ENCODE measurements at regions not wholly inside any gene's neighbourhood (a gene's known extent, or its start where the extent isn't known, plus 50 kb on each side); places are given as distances from the start of the nearest gene placed in this dataset.
A peak's percentile ranks its signal among the peaks of the same experiment; 100 is the strongest.
"Not testable (repeated sequence)": the region's sequence is repeated elsewhere in the genome, so short reads cannot be mapped to it uniquely, and the experiment has no call there.

DNA sequence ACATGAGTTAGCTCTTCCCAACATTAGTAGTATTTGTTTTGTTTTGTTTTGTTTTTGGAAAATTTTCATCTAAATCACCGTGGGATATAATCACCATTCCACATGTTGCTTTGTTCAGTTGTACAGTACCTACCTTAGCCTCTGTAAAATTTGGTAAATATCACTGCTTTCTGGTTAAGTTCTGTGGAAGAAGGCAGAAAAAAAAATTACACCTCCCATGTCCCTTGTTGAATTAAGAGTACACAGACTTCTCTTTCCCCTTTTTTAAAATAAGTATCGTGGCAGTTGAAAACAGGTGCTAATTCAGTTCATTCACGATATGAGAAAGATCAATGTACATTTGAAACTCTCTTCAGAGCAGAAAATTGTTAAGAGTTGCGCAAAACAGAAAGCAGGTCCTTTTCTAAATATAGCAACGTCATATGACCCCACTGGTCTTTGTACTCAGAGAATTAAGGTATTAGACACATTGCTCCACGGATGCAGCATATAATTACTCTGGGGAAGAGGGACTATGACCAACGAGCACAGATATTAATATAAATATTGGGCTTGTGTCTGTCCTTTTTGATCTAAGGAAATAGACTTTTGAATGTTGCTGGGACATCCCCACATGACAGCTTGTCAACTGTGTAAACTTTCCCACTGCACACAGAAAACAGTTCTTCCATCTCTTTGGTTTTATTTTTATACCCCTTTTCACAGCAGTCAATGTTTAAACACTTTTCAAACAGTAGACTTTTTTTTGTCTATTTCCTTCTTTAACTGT, 58.6 kb upstream of the ZNF217 start:
- Histone ChIP-seq H3K9ac (ENCODE audit: low read length) (peak overlapping the region; percentile 36), H3K27me3 (ENCODE audit: low read length) (no peaks in the 10 kb centered on the region), H3K79me2 (ENCODE audit: insufficient read depth, low read length) (no peaks in the 10 kb centered on the region), H3K9me3 (ENCODE audit: insufficient read depth, low read length) (no peaks in the 10 kb centered on the region), H3K4me3 (ENCODE audit: insufficient read depth, low read length, poor library complexity, severe bottlenecking) (peak overlapping the region; percentile 3), H3K9me2 (replicated peaks; ENCODE audit: insufficient read depth, low read length) (no peaks in the 10 kb centered on the region), H2AFZ (ENCODE audit: low read depth, low read length, severe bottlenecking) (peak overlapping the region; percentile 65), H3K27ac (ENCODE audit: low read depth, low read length) (peak overlapping the region; percentile 56), H3K4me2 (ENCODE audit: low read depth, low read length, poor library complexity, severe bottlenecking) (peak overlapping the region; percentile 56), H3F3A (ENCODE audit: insufficient read depth) (peaks cover 22% of the 10 kb centered on the region; the same call in 1 of the 2 replicates), H3K36me3 (ENCODE audit: low read length) (no peaks in the 10 kb centered on the region), H4K20me1 (ENCODE audit: low read depth, low read length) (no peaks in the 10 kb centered on the region)
- no peak for TF ChIP-seq EZH2phosphoT487 (conservative IDR thresholded peaks at IDR 0.05; ENCODE audit: low read length)
- TF ChIP-seq, protein P1, sequence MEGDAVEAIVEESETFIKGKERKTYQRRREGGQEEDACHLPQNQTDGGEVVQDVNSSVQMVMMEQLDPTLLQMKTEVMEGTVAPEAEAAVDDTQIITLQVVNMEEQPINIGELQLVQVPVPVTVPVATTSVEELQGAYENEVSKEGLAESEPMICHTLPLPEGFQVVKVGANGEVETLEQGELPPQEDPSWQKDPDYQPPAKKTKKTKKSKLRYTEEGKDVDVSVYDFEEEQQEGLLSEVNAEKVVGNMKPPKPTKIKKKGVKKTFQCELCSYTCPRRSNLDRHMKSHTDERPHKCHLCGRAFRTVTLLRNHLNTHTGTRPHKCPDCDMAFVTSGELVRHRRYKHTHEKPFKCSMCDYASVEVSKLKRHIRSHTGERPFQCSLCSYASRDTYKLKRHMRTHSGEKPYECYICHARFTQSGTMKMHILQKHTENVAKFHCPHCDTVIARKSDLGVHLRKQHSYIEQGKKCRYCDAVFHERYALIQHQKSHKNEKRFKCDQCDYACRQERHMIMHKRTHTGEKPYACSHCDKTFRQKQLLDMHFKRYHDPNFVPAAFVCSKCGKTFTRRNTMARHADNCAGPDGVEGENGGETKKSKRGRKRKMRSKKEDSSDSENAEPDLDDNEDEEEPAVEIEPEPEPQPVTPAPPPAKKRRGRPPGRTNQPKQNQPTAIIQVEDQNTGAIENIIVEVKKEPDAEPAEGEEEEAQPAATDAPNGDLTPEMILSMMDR (IDR thresholded peaks at IDR 0.05; ENCODE audit: insufficient read depth, low read length, poor library complexity, severe bottlenecking) = no peak

DNA sequence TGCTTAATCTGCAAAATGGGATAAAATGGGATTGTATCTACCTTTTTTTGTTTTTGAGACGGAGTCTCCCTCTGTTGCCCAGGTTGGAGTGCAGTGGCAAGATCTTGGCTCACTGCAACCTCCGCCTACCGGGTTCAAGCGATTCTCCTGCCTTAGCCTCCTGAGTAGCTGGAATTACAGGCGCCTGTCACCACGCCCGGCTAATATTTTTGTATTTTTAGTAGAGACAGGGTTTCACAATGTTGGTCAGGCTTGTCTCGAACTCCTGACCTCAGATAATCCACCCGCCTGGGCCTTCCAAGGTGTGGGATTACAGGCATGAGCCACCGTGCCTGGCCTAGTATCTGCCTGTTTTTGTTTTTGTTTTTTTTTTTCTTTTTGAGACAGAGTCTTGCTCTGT, 55.9 kb upstream of the ZNF217 start:
- H3K9ac ChIP-seq (ENCODE audit: low read length); H3K27me3 ChIP-seq (ENCODE audit: low read length); H3K79me2 ChIP-seq (ENCODE audit: insufficient read depth, low read length); H3K9me2 ChIP-seq (replicated peaks; ENCODE audit: insufficient read depth, low read length); H4K20me1 ChIP-seq (ENCODE audit: low read depth, low read length); H3K9me3 ChIP-seq (ENCODE audit: insufficient read depth, low read length); H2AFZ ChIP-seq (ENCODE audit: low read depth, low read length, severe bottlenecking); H3K4me2 ChIP-seq (ENCODE audit: low read depth, low read length, poor library complexity, severe bottlenecking); H3K4me3 ChIP-seq (ENCODE audit: insufficient read depth, low read length, poor library complexity, severe bottlenecking); H3K36me3 ChIP-seq (ENCODE audit: low read length); H3K27ac ChIP-seq (ENCODE audit: low read depth, low read length); H3F3A ChIP-seq (ENCODE audit: insufficient read depth): not testable (repeated sequence)

DNA sequence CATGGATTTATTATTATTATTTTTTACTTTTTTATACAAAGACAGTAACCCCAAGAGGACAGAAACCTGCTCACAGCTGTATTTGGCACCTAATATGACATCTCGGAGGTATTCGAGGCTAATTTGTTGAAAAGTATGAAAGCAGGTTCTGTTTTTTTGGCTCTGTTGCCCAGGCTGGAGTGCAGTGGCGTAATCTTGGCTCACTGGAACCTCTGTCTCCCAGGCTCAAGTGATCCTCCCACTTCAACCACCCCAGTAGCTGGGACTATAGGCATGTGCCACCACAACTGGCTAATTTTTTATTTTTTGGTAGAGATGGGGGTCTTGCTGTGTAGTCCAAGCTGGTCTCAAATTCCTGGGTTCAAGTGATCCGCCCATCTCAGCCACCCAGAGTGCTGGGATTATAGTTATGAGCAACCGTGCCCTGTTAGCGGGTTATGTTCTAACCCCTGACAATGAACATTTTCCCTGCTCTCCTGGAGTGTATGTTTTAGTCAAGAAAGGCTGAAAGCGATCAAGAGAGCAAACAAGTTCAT, 53.7 kb upstream of the ZNF217 start:
- Histone ChIP-seq H3K36me3 (ENCODE audit: low read length) (no peaks in the 10 kb centered on the region), H2AFZ (ENCODE audit: low read depth, low read length, severe bottlenecking) (no peak overlapping the region), H3K79me2 (ENCODE audit: insufficient read depth, low read length) (no peaks in the 10 kb centered on the region), H4K20me1 (ENCODE audit: low read depth, low read length) (no peaks in the 10 kb centered on the region), H3K9me3 (ENCODE audit: insufficient read depth, low read length) (no peaks in the 10 kb centered on the region), H3K27me3 (ENCODE audit: low read length) (no peaks in the 10 kb centered on the region), H3K9me2 (replicated peaks; ENCODE audit: insufficient read depth, low read length) (no peaks in the 10 kb centered on the region), H3K4me2 (ENCODE audit: low read depth, low read length, poor library complexity, severe bottlenecking) (no peak overlapping the region), H3K9ac (ENCODE audit: low read length) (no peak overlapping the region), H3K4me3 (ENCODE audit: insufficient read depth, low read length, poor library complexity, severe bottlenecking) (no peak overlapping the region), H3F3A (ENCODE audit: insufficient read depth) (0 out of 2 replicates have a peak, but pooled peaks cover 4% of the 10 kb centered on the region), H3K27ac (ENCODE audit: low read depth, low read length) (no peak overlapping the region)
- TF ChIP-seq, protein P1 (IDR thresholded peaks at IDR 0.05; ENCODE audit: insufficient read depth, low read length, poor library complexity, severe bottlenecking) = no peak
- no peak for TF ChIP-seq EZH2phosphoT487 (conservative IDR thresholded peaks at IDR 0.05; ENCODE audit: low read length)

DNA sequence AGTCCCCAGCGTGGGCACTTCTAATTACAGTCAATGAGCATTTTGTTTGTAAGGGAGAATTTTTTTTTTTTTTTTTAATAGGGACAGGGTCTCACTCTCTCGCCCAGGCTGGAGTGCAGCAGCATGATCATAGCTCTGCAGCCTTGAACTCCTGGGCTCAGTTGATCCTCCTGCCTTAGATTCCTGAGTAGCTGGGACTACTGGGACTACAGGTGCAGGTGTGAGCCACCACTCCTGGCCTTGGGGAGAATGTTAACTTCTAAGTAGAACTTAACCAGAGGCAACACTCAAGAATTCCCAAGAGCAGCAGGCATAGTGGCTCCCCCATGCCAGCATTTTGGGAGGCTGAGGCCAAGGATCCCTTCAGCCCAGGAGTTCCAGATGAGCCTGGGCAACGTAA, 52.9 kb upstream of the ZNF217 start:
- Histone ChIP-seq H3K9me2 (replicated peaks; ENCODE audit: insufficient read depth, low read length) (no peaks in the 10 kb centered on the region), H4K20me1 (ENCODE audit: low read depth, low read length) (no peaks in the 10 kb centered on the region), H3K27ac (ENCODE audit: low read depth, low read length) (no peak overlapping the region), H3F3A (ENCODE audit: insufficient read depth) (no peaks in the 10 kb centered on the region), H3K4me2 (ENCODE audit: low read depth, low read length, poor library complexity, severe bottlenecking) (no peak overlapping the region), H3K9me3 (ENCODE audit: insufficient read depth, low read length) (no peaks in the 10 kb centered on the region), H3K4me3 (ENCODE audit: insufficient read depth, low read length, poor library complexity, severe bottlenecking) (no peak overlapping the region), H2AFZ (ENCODE audit: low read depth, low read length, severe bottlenecking) (no peak overlapping the region), H3K36me3 (ENCODE audit: low read length) (no peaks in the 10 kb centered on the region), H3K9ac (ENCODE audit: low read length) (no peak overlapping the region), H3K79me2 (ENCODE audit: insufficient read depth, low read length) (no peaks in the 10 kb centered on the region), H3K27me3 (ENCODE audit: low read length) (no peaks in the 10 kb centered on the region)
- no peak for TF ChIP-seq EZH2phosphoT487 (conservative IDR thresholded peaks at IDR 0.05; ENCODE audit: low read length)
- TF ChIP-seq, protein P1 (IDR thresholded peaks at IDR 0.05; ENCODE audit: insufficient read depth, low read length, poor library complexity, severe bottlenecking) = no peak

Measured in SU-DHL-6 (cell line).